ENCODE measurements at regions not wholly inside any gene's neighbourhood (a gene's known extent, or its start where the extent isn't known, plus 50 kb on each side); places are given as distances from the start of the nearest gene placed in this dataset.

- TF ChIP-seq, protein P1, sequence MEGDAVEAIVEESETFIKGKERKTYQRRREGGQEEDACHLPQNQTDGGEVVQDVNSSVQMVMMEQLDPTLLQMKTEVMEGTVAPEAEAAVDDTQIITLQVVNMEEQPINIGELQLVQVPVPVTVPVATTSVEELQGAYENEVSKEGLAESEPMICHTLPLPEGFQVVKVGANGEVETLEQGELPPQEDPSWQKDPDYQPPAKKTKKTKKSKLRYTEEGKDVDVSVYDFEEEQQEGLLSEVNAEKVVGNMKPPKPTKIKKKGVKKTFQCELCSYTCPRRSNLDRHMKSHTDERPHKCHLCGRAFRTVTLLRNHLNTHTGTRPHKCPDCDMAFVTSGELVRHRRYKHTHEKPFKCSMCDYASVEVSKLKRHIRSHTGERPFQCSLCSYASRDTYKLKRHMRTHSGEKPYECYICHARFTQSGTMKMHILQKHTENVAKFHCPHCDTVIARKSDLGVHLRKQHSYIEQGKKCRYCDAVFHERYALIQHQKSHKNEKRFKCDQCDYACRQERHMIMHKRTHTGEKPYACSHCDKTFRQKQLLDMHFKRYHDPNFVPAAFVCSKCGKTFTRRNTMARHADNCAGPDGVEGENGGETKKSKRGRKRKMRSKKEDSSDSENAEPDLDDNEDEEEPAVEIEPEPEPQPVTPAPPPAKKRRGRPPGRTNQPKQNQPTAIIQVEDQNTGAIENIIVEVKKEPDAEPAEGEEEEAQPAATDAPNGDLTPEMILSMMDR (conservative IDR thresholded peaks at IDR 0.05; ENCODE audit: low read length) = no peak
- no peak for TF ChIP-seq EZH2phosphoT487 (IDR thresholded peaks at IDR 0.05; ENCODE audit: borderline replicate concordance)
These were observed 485.8 kb downstream of the NTRK2 start for GRCh38 chr9:85155352-85155751.

Data from Loucy (cell line).